ENCODE measurements at regions not wholly inside any gene's neighbourhood (a gene's known extent, or its start where the extent isn't known, plus 50 kb on each side); places are given as distances from the start of the nearest gene placed in this dataset.

- DNase-seq = no peak
Measured at GRCh38 chr2:51534166-51534565, 502.2 kb upstream of the NRXN1 start.

DNA sequence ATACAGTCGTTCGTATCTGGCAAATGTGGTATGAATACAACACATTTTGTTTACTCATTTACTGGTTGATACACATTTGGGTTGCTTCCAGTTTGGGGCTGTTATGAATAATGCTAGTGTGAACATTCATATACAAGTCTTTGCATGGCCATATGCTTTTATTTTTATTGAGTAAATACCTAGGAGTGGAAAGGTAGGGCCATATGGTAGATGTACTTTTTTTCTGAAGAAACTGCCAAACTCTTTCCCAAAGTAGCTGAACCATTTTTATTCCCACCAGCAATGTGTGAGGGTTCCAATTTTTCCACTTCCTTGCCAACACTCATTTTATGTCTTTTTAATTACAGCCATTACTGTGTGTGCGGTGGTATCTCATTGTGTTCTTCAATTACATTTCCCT lies 496.2 kb upstream of the NRXN1 start:
- DNase-seq = no peak

- no peak for DNase-seq
Measured at GRCh38 chr2:51526766-51527165, 494.8 kb upstream of the NRXN1 start.

- no peak for DNase-seq
Measured at GRCh38 chr2:51516667-51517066, 484.7 kb upstream of the NRXN1 start.

DNA sequence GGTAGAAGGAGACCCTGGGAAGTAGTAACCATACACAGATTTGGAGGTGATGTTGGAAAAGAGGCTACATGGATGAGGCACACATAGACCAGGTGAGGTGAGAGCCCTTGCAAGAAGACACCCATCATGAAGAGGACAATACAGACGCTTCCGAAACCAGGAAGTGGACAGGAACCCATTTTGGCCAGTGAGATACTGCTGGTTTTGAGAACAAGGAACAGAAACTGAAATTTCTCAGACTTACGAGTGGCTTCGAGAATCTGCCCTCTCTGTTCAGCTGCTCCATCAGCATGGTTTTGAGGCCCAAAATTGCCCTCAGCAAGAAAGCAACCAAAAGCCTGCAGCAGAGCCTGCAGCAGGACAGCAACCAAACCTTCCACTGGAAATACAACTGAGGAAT lies 479.1 kb upstream of the NRXN1 start:
- no peak for DNase-seq

DNA sequence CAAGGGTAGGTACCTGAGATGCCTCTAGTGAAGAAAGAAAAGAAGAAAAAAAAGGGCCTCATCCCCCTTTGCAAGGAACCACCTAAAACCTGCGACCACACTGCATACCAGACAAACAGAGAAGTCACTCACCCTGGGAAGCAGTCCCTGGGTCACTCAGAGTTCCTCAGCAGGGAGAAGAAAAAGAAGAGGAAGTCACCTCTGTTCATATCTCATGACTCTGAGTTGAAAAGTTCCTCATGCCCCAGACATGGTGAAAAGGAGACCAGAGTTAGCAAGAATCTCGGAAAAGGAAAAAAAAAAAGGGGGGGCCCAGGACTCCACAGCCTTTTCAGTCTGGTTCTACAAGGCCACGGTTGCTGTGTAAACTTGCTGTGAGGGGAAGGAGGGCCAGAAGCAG lies 478.4 kb upstream of the NRXN1 start:
- no peak for DNase-seq

DNA sequence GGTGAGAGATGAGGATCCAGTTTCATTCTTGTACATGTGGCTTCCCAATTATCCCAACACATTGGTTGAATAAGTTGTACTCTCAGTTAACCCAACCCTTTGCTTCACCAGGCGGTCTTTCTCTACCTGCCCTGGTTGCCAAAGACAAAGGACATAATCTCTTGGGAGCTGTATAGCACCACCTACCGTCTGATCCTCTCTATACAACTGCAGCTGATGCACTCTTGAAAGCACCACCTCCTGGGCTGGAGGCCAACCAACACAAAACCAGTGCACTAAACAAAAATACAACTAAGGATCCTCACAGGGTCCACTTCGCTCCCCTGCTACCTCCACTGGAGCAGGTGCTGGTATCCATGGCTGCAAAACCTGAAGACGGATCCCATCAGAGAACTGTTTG lies 473.6 kb upstream of the NRXN1 start:
- no peak for DNase-seq

DNA sequence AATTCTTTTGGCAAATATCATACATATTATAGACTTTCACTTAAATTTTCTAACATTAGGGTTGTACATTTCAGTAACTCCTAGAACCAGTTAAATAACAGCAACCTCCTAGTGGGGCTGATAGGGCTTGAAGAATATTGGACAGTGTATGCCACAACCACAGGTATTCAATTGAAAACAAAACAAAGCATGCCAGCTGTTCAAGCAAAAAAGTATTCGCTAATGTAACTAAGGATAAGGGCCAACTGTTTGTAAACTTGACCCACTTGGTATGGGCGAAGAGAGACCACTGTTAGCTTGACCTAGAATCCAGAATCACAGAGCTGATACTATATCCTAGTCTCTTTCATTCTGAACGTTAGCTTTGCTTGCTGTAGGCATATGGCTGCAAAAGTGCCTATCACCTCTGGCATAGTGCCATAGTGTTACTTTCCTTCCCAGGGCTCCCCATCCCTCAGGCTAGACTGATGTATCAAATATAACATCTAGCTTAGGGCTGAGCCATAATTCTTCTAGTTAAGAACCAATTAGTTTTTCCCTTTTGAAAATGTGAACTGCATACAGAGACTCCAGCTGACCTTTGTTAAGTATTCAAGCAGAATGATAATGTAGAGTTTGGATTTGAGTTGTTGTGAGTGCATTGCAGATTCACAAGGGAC lies 458.8 kb upstream of the NRXN1 start:
- DNase-seq = no peak

DNA sequence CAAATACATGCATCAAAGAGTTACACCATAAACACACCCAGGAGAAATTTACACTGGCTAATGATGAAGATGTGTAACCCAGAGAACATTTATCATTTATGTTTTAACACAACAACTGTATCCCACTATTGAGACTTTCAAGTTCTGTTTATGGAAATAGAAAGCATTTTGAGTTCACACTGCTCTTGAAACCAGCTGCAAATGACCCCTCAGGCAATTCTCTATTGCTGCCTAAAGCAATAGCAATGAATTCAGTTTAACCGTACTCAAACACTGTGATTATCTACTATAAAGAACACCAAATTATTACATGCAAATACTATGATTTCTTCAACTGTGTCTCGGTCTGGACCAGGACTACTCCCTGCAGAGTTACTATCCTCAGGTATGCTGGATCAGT lies 452.7 kb upstream of the NRXN1 start:
- no peak for DNase-seq

DNA sequence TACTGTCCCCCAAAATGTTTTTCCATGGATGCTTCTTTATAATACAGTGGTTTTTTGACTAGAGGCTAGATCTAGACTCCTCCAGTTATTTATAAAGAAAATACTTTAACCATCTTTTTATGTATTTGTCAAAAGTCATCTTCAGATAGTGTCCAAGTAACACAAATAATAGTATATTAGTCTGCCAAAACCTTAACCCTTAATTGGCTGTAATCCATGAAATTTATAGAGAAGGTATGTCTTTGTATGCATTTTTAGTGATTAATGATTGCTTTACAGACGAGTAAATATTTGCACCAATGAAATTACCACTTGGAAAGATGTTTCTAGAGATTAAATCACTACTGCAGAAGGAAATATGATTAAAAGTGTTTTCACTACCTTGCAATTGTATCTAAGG lies 451.8 kb upstream of the NRXN1 start:
- no peak for DNase-seq

GRCh38 chr2:51472783-51473182 lies 440.9 kb upstream of the NRXN1 start:
- DNase-seq = no peak

GRCh38 chr2:51472300-51472699 lies 440.4 kb upstream of the NRXN1 start:
- no peak for DNase-seq

GRCh38 chr2:51469102-51469501 lies 437.2 kb upstream of the NRXN1 start:
- DNase-seq = no peak

DNA sequence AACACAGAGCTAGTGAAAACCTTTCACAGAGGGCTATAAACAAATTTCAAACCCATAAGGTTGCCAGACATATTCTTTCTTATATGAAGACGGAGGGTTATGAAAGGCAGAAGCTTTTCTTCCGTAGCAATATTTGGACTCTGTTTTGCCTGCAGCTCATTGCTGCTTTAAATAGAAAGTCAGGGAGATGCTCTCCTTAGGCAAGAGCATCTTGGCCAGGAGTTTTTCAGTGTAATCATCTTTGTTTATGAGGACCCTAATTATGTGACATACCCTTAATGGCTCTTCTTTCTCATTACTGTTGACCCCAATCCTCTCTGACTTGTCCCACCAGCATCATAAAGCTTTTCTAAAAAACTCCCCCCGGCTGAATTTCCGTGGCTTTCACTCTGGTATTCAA lies 433.4 kb upstream of the NRXN1 start:
- DNase-seq = no peak

- DNase-seq = no peak
Measured at GRCh38 chr2:51454177-51454576, 422.2 kb upstream of the NRXN1 start.

GRCh38 chr2:51448911-51449310 lies 417.0 kb upstream of the NRXN1 start:
- DNase-seq = no peak

- DNase-seq = no peak
Measured at GRCh38 chr2:51441786-51442185, 409.9 kb upstream of the NRXN1 start.

GRCh38 chr2:51424418-51424817 lies 392.5 kb upstream of the NRXN1 start:
- no peak for DNase-seq

DNA sequence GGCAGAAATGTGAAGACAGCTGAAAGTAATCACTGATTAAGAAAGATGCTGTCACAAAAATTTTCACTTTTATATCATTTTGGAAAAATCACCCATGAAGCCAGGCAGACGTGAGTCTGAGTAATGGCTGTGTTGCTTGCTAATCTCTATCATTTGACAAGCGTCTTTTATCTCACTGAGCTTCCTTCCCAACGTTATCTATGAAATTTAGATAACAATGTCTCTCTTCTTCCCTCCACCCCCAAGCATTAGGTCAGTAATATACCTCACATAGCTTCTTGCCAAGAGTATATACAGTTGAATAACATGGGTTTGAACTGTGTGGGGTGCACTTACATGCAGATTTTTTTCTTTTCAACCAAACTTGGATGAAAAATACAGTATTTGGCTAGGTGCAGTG lies 388.6 kb upstream of the NRXN1 start:
- DNase-seq = no peak

- DNase-seq = no peak
Measured at GRCh38 chr2:51413726-51414125, 381.8 kb upstream of the NRXN1 start.

GRCh38 chr2:51410331-51410730 lies 378.4 kb upstream of the NRXN1 start:
- no peak for DNase-seq

DNA sequence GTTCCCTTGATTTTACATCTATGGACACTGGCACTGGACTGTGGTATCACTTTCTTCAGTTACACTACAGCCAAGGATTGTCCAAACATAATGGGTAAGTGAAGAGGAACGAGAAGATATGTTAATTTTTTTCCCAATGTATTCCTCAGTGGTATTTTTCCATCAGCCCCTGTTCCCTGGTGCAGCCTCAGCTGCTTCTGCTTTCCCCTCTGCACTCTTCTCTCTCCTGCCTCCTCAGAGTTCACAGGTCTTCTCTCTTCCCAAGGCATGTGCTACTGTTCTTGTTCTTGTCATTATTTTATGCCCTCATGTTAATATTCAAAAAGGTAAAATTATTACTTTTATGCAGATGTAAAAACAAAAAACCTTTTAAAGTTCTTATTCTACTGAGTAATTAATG lies 378.0 kb upstream of the NRXN1 start:
- no peak for DNase-seq

- DNase-seq = no peak
Measured at GRCh38 chr2:51404226-51404625, 372.3 kb upstream of the NRXN1 start.

DNA sequence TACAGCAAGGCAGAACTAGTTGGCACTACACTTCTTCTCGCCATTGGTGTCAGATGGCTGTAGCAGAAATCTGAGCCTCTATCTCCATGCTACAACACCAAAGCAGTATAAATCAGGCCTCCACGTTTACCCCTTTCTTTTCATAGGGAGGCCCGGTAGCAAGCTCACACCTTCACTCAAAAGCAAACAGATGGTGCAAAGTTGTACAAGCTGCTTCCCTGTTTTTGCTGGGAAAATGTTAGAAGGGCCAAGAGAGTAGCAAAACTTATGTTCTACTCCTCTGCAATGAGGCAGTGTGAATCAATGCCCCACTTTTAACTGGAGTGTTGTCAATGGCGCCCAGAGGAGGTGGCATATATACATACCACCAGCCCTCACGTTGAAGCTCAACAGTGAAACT lies 369.6 kb upstream of the NRXN1 start:
- no peak for DNase-seq

- DNase-seq = no peak
Measured at GRCh38 chr2:51387235-51387634, 355.3 kb upstream of the NRXN1 start.

DNA sequence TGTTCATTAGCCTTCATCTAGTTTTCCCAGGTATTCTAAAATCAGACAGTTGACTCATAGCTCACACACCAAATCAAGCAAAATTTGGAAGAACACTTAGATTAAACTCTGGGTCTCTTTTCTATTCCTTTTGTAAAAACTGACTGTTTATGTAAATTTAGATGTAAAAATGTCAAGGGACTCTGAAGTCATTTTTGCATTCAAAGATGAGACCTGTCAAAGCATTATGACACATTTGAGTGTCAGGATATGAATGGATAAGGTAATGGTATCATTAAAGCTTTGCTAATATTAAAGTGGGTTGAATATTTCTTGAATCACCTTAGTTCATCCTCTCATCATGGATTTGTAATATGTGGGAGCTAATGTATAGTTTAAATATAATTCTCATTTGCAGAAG lies 348.1 kb upstream of the NRXN1 start:
- DNase-seq = no peak
